ENCODE measurements at regions not wholly inside any gene's neighbourhood (a gene's known extent, or its start where the extent isn't known, plus 50 kb on each side); places are given as distances from the start of the nearest gene placed in this dataset.
A peak's percentile ranks its signal among the peaks of the same experiment; 100 is the strongest.

- DNase-seq: no peak
Observed at GRCh38 chr13:97809576-97809975, 143.9 kb upstream of the IPO5 start.

DNA sequence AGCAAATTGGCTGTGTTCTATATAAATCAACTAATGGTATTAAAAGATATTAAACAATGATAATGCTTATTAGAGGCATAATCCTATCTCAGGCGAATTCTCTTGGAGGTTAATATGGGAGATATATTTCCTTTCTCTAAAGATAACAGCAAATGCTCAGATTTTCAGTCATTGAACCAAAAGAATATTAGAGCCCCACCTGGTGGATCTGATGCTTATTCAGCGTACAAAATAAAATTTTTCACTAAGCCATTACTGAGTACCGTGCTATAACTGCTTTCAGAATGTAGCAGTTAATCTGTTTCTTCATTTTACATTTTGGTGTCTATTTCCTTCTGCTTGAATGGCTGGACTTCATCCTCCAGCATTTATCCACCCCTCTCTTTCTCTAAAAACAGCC is 143.3 kb upstream of the IPO5 start:
- no peak for DNase-seq

GRCh38 chr13:97822377-97822776 is 131.1 kb upstream of the IPO5 start:
- DNase-seq: no peak

DNA sequence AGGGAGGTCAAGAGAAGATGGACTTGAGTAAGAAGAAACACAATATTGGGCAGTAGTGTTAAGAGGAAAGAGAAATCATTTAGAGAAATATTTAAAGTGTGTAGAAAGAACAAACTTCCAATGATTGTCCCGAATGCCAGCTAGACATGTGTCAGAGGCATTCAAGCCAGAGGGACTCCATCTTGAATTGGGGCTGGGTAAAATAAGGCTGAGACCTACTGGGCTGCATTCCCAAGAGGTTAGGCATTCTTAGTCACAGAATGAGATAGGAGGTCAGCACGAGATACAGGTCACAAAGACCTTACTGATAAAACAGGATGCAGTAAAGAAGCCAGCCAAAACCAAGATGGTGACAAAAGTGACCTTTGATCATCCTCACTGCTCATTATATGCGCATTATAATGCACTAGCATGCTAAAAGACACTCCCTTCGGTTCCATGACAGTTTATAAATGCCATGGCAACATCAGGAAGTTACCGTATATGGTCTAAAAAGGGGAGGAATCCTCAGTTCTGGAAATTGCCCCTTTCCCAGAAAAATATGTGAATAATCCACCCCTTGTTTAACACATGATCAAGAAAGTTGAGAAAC is 127.0 kb upstream of the IPO5 start:
- no peak for DNase-seq

DNA sequence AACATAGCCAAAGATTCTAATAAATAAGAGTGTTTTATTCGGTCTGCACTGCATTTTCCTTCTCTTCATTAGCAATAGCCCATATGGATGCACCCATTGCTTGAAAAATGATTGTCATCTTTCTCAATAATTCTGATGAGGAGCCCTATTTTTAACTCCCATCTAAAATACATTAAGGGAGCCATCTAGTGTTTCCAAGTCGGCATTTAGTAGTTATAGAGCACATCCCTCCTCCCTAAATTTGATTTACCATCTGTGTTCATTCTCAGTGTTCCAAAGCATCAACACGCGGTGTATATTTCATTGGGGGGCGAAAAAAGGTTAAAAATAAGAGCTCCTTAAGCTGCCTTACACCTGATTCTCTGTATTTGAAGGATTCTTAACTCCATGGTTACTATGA is 119.2 kb upstream of the IPO5 start:
- no peak for DNase-seq

DNA sequence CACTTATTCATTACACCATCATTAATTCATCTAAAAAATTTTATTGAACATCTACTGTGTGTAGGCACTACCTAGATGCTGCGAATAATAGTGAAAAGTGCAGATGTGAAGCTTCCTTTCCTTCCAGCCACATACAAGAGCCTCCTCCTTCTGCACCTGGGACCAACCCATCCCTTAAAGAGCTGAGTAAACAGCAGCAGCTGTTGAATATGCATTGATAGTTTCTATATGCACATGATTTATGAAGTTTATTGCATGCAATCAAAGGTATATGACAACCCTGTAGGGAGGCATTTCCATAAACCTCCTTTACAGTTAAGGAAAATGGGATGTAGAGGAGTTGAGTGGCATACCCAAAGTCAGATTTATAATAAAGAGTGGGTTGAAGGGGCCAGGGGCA is 110.3 kb upstream of the IPO5 start:
- DNase-seq: no peak

- no peak for DNase-seq
Observed at GRCh38 chr13:97844151-97844550, 109.3 kb upstream of the IPO5 start.

- no peak for DNase-seq
Observed at GRCh38 chr13:97848886-97849285, 104.6 kb upstream of the IPO5 start.

GRCh38 chr13:97849305-97849704 is 104.2 kb upstream of the IPO5 start:
- DNase-seq: no peak

DNA sequence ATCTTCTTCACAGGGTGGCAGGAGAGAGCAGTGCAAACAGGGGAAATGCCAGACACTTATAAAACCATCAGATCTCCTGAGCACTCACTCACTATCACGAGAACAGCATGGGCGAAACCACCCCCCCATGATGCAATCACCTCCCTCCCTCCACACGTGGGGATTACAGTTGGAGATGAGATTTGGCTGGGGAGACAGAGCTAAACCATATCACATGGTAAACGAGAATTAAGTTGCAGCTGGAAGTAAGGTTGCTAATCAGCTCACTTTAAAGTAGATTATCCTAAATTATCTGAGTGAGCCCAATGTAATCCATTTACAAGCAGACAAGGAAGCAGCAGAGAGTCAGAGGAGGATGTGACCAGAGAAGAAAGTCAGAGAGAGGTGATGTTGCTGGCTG is 102.2 kb upstream of the IPO5 start:
- DNase-seq: no peak

- DNase-seq: no peak
Observed at GRCh38 chr13:97852181-97852874, 101.1 kb upstream of the IPO5 start.

- no peak for DNase-seq
Observed at GRCh38 chr13:97853550-97853949, 99.9 kb upstream of the IPO5 start.

- DNase-seq: peak; percentile 22
Observed at GRCh38 chr13:97855570-97856303, 97.7 kb upstream of the IPO5 start.

DNA sequence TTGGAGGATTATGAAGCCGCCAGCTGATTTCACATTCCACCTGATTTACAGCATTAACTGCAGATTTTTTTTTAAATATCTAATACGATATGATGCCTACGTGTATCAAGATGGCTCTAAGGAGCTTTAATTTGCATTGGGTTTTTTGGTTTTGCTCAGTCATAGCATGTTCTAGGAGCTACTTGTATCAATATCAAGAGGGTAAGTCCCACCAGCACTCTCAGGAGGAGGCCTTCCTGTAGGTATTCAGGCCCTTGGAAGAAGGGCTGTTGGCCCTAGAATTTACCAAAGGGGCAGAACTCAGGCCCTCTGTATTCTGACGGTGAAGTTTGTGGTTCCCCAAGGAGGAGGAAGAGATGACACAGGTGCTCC is 97.2 kb upstream of the IPO5 start:
- DNase-seq: no peak

- DNase-seq: no peak
Observed at GRCh38 chr13:97858161-97858560, 95.3 kb upstream of the IPO5 start.

GRCh38 chr13:97866346-97866745 is 87.1 kb upstream of the IPO5 start:
- no peak for DNase-seq

DNA sequence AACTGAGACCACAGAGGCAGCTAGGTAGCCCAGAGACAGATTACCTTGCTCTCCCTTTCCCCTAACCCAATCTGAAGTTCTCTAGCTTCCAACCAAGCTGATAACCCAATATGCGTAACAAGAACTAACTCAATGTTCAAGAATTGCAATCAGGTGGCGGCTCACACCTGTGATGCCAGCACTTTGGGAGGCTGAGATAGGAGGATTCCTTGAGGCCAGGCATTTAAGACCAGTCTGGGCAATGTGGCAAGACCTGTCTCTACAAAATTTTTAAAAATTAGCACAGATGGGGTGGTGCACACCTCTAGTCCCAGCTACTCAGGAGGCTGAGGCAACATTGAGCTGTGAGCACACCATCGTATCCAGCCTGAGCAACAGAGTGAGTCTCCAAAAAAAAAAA is 86.7 kb upstream of the IPO5 start:
- no peak for DNase-seq

DNA sequence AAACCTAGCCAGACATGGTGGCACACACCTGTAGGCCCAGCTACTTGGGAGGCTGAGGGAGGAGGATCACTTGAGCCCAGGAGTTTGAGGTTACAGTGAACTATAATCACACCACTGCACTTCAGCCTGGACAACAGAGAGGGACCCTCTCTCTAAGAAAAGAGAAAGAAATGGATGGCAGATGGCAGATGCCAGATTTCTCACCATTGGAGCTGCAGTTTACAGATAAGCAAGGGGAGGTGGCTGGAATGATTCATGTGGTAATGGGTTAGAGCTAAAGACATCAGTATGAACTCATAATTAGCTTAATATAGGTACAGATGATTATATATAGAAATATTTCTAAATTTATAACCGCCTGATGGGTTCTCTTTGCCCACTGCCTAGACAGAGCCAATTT is 80.1 kb upstream of the IPO5 start:
- no peak for DNase-seq

GRCh38 chr13:97875218-97875617 is 78.3 kb upstream of the IPO5 start:
- DNase-seq: no peak

GRCh38 chr13:97875911-97876310 is 77.6 kb upstream of the IPO5 start:
- no peak for DNase-seq

DNA sequence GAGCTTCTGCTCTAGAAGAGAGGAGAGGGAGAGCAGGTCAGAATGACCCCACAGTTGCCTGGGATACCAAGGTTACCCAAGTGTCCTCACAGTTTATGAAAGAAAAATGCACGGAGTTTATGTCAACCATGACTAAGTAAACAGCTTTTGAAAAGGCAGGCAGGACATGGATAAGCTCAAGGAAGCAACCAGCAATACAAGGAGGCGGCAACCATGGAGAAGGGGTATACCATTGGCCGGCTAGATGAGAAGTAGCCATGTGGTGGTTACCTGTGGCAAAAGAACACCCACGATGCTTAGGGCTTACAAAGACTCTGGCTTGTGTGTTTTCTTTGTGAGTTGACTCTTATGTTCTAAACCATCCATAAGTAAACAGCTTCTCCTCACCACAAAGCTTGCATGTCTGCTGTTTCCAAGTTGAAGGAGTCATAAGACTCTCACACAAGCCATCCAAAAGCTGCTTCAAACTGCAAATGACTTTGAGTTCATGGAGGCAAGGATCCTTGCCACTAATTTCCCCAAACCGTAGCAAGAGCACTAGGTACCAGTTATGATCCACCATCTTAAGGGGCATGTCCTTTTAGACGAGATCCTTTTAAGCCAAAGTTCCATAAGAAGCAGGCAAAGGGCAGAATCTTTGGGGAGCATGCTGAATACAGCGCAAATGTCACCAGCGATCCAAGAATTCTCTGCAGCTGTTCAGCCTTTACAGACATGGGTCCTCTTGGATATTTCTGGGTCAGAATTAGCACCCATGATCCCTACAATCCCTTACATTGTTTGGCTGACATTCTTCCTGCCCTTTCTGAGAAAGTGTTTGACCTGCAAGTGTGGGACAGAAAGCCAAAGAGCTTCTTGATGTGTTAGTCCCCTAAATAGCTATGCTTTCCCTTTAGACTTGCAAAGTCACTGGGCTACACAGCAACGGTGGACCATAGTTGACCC is 74.8 kb upstream of the IPO5 start:
- DNase-seq: no peak

- no peak for DNase-seq
Observed at GRCh38 chr13:97879646-97880310, 73.7 kb upstream of the IPO5 start.

GRCh38 chr13:97880311-97880675 is 73.2 kb upstream of the IPO5 start:
- DNase-seq: no peak

Measured in CD4-positive, alpha-beta T cell treated with Interleukin-21 for 1 hour (primary cell).